ENCODE measurements at regions not wholly inside any gene's neighbourhood (a gene's known extent, or its start where the extent isn't known, plus 50 kb on each side); places are given as distances from the start of the nearest gene placed in this dataset.
"Not testable (repeated sequence)": the region's sequence is repeated elsewhere in the genome, so short reads cannot be mapped to it uniquely, and the experiment has no call there.

DNA sequence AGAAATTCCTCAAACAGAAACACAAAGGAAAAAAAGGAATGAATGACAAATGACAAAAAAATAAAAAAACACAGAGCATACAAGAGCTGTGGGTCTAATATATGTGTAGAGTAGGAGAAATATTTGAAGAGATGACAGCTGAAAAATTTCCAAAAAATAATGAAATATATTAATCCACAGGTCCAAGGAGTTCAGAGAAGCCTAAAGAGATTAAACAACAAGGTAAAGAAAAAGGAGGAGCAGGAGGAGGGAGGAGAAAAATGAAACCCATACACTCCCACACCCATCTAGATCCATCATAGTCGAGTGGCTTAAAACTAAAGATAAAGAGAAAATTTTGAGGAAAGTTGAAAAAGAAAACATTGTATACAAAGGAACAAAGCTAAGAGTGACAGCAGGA is 182.4 kb upstream of the MAP3K1 start:
- TF ChIP-seq, protein P1, sequence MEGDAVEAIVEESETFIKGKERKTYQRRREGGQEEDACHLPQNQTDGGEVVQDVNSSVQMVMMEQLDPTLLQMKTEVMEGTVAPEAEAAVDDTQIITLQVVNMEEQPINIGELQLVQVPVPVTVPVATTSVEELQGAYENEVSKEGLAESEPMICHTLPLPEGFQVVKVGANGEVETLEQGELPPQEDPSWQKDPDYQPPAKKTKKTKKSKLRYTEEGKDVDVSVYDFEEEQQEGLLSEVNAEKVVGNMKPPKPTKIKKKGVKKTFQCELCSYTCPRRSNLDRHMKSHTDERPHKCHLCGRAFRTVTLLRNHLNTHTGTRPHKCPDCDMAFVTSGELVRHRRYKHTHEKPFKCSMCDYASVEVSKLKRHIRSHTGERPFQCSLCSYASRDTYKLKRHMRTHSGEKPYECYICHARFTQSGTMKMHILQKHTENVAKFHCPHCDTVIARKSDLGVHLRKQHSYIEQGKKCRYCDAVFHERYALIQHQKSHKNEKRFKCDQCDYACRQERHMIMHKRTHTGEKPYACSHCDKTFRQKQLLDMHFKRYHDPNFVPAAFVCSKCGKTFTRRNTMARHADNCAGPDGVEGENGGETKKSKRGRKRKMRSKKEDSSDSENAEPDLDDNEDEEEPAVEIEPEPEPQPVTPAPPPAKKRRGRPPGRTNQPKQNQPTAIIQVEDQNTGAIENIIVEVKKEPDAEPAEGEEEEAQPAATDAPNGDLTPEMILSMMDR (conservative IDR thresholded peaks at IDR 0.05; ENCODE audit: low read depth): no peak
- CTCF ChIA-PET: interaction anchor here (0.6 kb wide), 1 partner anchor 34 kb away, joined by 4 read pairs; no protein-coding TSS in a partner anchor
- POLR2A ChIA-PET (ENCODE audit: low non-redundant PET): no interaction called here
- DNase-seq (ENCODE audit: low spot score): no peak
- no peak overlapping the region for H3K27ac ChIP-seq

- TF ChIP-seq, protein P1 (conservative IDR thresholded peaks at IDR 0.05; ENCODE audit: low read depth): no peak
Measured at GRCh38 chr5:56632199-56632598, 183.2 kb upstream of the MAP3K1 start.

GRCh38 chr5:56631719-56632118 is 183.6 kb upstream of the MAP3K1 start:
- TF ChIP-seq, protein P1 (conservative IDR thresholded peaks at IDR 0.05; ENCODE audit: low read depth): no peak
- no peak overlapping the region for H3K27ac ChIP-seq
- no peak for DNase-seq (ENCODE audit: low spot score)
- POLR2A ChIA-PET (ENCODE audit: low non-redundant PET): no interaction called here
- CTCF ChIA-PET: interaction anchor here (0.7 kb wide), 1 partner anchor 40 kb away, joined by 5 read pairs; no protein-coding TSS in a partner anchor

More at GRCh38 chr5:56632199-56632598, 183.2 kb upstream of the MAP3K1 start:
- no peak for DNase-seq (ENCODE audit: low spot score)
- no peak overlapping the region for H3K27ac ChIP-seq
- CTCF ChIA-PET: interaction anchor here (0.7 kb wide), 1 partner anchor 39 kb away, joined by 5 read pairs; no protein-coding TSS in a partner anchor
- POLR2A ChIA-PET (ENCODE audit: low non-redundant PET): no interaction called here

DNA sequence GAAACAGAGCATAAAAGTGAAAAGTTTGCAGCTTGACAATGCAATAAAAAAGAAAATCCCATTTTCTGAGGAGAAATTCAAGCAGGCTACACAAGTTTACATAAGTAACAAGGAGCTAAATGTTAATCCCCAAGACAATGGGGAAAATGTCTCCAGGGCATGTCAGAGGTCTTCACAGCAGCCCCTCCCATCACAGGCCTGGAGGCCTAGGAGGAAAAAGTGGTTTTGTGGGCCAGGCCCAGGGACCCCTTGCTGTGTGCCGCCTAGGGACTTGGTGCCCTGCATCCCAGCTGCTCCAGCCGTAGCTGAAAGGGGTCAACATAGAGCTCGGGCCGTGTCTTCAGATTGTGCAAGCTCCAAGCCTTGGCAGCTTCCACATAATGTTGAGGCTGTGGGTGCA is 186.7 kb upstream of the MAP3K1 start:
- POLR2A ChIA-PET (ENCODE audit: low non-redundant PET); CTCF ChIA-PET; H3K27ac ChIP-seq; DNase-seq (ENCODE audit: low spot score): not testable (repeated sequence)

GRCh38 chr5:56625541-56625940 is 189.8 kb upstream of the MAP3K1 start:
- ChIA-PET CTCF (no interaction called here), POLR2A (ENCODE audit: low non-redundant PET) (no interaction called here)
- TF ChIP-seq, protein P1 (conservative IDR thresholded peaks at IDR 0.05; ENCODE audit: low read depth): no peak
- H3K27ac ChIP-seq: no peak overlapping the region
- peak; percentile 49 for DNase-seq (ENCODE audit: low spot score)

- ChIA-PET POLR2A (ENCODE audit: low non-redundant PET) (no interaction called here), CTCF (no interaction called here)
- TF ChIP-seq, protein P1 (conservative IDR thresholded peaks at IDR 0.05; ENCODE audit: low read depth): no peak
- H3K27ac ChIP-seq: no peak overlapping the region
- no peak for DNase-seq (ENCODE audit: low spot score)
Measured at GRCh38 chr5:56624751-56625150, 190.6 kb upstream of the MAP3K1 start.

GRCh38 chr5:56622141-56622540 is 193.2 kb upstream of the MAP3K1 start:
- POLR2A ChIA-PET (ENCODE audit: low non-redundant PET): no interaction called here

More at GRCh38 chr5:56622141-56622540, 193.2 kb upstream of the MAP3K1 start:
- H3K27ac ChIP-seq: no peak overlapping the region
- no peak for DNase-seq (ENCODE audit: low spot score)
- CTCF ChIA-PET: no interaction called here
- TF ChIP-seq, protein P1 (conservative IDR thresholded peaks at IDR 0.05; ENCODE audit: low read depth): no peak

Measured in RWPE1 (cell line).